GM18519 (cell line): ENCODE measurements at regions not wholly inside any gene's neighbourhood (a gene's known extent, or its start where the extent isn't known, plus 50 kb on each side); places are given as distances from the start of the nearest gene placed in this dataset.
"Not testable (repeated sequence)": the region's sequence is repeated elsewhere in the genome, so short reads cannot be mapped to it uniquely, and the experiment has no call there.

Experiments
- ATAC-seq: cut with Tn5 transposase; IDR thresholded peaks from one replicate; pipeline ENCODE4 v1.9.1; 2021; ENCODE audit warnings: mild to moderate bottlenecking, moderate library complexity; ENCODE audit not compliant: unreplicated experiment, low FRiP score

- ATAC-seq, result no peak
These were observed 125.1 kb downstream of the AKAP11 start for GRCh38 chr13:42396901-42397655.

DNA sequence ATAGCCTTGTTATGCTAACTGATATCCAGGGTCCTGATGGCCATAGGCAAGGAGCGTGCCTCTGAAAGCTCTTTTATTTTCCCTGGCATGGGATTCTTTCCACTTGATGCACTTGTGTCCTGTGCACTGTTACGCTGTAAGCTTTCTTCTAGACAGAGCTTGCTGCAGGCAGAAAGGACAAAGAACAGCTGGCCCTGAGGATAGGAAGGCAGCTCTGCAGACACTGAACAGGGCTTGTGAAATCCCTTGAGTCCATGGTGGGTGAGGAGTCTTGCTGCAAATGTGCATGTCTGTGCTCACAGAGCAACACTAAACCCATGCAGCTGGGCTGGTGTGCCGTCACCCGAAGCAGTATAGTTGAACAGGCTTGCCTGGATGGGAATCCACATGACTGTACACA is 126.6 kb downstream of the AKAP11 start:
- ATAC-seq, result no peak

DNA sequence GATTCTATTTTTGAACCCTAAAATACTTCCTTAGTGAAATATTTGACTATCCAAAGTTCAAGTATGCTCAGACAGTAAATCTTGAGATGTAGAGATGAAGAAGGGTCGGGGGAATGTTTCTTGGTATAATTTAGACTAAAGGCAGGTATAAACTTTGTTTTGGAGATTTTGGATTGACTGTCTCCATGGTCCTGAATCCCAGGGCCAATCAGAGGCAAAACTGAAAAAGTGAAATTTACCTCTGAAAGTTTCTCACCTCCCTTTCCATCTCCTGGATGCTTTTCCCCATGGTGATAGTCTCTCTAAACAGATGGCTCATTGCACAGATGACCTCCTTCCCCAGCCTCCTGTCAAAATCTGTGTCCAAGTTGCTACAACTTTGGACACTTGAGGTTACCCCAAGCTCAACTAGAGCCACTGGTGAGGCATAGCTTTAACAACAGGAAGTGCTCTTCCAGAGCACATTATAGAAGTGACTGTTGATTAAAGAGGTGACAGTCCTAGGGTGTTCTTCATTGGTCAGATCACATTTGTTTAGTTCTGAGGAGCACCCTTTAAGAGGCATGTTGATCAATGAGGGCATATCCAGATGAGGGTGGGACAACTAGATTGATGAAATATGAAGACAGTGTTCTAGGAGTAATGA is 128.4 kb downstream of the AKAP11 start:
- no peak for ATAC-seq

GRCh38 chr13:42401376-42401775 is 129.4 kb downstream of the AKAP11 start:
- ATAC-seq, result no peak

DNA sequence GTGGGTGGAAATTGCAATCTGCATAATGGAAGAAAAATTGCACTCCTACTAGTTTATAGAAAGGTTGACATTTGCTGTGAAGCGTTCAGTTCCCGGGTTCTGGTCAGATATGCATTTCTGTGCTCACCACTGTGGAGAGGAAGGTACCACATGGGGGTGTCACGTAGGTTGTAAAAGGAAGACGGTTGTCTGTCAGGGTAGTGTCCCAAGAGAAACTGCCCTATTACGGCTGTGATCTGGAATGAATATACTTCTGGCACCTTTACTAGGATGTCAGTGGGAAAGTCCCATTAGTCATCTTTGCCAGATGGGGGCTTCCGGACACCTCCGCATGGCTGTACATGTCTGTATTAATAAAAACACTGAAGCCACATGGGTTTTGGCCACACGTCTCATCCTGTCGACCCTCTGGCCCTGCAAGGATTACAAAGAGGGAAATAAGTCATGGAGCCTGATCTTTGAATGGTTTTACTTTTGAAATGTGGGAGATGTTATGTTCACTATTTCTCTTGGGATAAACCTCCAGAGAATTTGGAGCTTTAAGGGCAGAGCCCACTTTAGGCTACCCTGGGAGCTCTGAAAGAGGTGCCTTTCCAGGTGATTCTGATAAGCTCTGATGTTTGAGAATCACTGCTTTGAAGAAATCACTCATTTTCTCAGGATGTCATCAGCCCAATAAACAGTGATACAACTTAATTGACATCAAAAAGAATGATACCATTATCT is 133.9 kb downstream of the AKAP11 start:
- ATAC-seq, result peak; percentile 67

- no peak for ATAC-seq
These were observed 137.1 kb downstream of the AKAP11 start for GRCh38 chr13:42409075-42409474.

GRCh38 chr13:42409551-42409950 is 137.6 kb downstream of the AKAP11 start:
- ATAC-seq, result no peak

DNA sequence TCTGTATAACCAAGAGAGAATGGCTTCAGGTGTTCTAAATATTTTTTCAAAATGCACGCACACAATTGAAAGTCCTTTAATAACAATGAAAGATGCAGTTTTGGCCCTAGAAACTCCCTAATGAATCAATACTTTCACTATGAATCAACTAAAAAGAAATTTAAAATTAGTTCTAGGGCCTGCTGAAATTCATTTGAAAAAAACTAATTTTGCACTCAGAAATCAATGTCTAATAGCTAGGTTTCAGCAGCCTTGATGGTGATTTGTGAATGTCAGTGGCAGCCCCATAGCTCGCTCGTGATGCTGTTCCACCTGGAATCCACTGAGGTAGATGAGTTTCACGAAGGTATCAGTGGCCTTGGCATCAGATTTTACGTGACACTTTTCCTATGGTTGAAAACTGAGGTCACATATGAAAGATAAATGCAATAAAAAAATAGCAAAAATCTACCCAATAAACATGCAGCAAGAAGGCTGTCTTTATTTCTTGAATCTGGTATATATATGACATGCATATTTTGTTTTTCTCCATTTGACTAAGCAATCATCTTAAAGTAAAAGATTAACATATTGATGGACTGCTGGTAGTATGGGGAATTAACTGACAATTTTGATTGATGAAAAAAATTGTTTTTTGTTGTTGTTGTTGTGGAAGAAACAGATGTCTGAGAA is 141.0 kb downstream of the AKAP11 start:
- no peak for ATAC-seq

GRCh38 chr13:42413484-42413815 is 141.5 kb downstream of the AKAP11 start:
- ATAC-seq, result no peak

DNA sequence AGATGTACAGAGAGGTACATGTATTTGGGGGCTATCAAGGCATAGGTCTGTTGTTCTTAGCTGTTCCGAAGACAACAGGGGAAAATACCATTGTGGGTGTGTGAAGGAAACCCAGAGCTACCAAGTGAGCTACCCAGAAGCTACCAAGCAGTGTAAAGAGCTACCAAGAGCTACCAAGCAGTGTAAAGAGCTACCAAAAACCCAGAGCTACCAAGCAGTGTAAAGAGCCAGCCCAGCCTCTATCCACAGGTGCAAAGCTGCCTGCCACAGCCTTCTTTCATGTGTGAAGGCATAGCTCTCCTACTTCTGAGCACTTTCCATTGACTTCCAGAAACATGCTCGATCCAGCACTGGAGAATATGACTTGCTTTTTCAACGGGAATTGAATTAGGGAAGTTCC is 145.7 kb downstream of the AKAP11 start:
- ATAC-seq, result no peak

DNA sequence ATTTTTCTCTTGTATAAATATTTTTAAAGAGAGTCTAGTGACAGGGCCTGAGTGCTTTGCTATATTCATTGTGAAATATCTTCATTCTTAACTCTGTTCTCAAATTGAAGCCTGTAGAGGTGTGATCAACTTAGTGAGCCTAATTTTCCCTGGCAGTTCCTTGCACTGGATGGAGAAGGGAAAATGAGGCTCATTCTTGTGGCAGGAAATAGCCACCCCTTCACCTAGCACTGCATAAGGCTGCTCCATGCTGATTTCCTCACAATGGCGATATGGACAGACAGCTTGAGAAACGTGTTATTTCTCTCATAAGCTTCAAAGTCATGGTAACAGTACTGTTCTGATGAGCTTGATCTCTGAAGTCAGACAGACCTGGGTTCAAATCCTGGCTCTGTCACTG is 146.2 kb downstream of the AKAP11 start:
- no peak for ATAC-seq

DNA sequence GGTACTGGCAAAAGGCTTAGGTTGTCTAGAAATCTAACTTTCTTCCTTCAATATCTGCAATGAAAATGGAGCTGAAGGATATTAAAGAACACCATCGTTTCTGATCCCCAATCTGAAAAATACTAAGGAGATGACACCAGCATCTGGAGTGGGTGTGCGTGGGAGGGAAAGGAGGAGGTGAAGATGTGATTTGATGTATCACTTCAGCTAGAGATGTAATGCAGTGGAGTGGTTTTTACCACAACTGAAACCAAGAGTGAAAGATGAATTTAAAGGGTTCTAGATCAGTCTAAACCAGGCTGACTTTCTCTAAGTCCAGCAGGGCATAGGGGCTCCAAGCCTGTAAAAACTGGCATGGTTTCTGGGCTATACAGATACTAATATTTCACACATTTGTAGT is 148.4 kb downstream of the AKAP11 start:
- ATAC-seq, result peak; percentile 83

GRCh38 chr13:42422681-42423080 is 150.7 kb downstream of the AKAP11 start:
- no peak for ATAC-seq

- no peak for ATAC-seq
These were observed 149.8 kb upstream of the TNFSF11 start for GRCh38 chr13:42424182-42424581.

- ATAC-seq, result no peak
These were observed 128.6 kb upstream of the TNFSF11 start for GRCh38 chr13:42445354-42445753.

- not testable (repeated sequence) for ATAC-seq
These were observed 127.4 kb upstream of the TNFSF11 start for GRCh38 chr13:42446597-42446996.

DNA sequence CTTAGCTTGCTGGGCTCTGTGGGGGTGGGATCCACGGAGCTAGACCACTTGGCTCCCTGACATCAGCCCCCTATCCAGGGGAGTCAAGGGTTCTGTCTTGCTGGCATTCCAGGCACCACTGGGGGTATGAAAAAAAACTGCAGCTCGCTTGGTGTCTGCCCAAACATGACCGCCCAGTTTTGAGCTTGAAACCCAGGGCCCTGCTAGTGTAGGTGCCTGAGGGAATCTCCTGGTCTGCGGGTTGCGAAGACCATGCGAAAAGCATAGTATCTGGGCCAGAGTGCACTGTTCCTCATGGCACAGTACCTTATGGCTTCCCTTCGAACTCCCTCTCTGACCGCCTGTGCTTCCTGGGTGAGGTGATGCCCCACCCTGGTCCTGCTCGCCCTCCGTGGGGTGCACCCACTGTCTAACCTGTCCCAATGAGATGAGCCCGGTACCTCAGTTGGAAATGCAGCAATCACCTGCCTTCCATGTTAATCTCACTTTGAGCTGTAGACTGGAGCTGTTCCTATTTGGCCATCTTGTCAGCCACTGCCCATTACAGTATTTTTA is 120.8 kb upstream of the TNFSF11 start:
- ATAC-seq, result no peak

DNA sequence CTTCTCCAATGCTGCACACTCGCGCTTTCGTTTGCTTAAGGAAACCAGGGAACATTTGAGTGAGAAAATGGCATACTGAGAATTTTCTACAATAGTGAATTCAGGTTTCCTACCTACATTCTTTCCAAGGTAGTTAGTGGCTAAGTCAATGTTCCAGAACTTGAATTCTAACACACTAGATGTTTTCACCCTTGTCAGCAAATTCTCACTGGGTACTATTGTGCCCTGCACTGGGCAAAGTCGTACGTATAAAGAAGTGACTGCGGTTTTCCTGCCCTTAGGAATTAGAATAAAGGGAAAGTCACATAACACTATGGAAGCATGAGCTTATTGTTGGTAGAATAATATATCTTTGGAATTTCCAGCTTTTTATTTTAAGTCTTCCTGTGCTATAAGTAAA is 119.2 kb upstream of the TNFSF11 start:
- ATAC-seq, result no peak

DNA sequence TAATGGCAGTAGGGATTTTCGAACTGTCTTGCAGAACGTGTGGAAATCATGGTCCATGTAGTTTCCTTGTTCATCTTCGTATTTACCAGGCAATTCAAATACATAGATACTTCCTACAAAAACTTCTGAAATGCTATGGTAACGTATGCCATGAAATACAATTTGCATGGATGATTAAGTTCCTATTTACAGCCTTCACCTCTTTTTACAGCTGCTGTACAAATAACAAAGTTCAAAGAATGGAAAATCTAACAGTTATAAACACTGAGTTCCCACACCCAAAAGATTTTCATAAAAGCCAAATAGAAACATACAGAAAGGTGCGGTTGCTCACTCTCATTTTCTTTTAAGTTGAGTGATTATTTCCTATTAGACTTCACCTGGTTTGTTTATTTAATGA is 115.8 kb upstream of the TNFSF11 start:
- ATAC-seq, result no peak

DNA sequence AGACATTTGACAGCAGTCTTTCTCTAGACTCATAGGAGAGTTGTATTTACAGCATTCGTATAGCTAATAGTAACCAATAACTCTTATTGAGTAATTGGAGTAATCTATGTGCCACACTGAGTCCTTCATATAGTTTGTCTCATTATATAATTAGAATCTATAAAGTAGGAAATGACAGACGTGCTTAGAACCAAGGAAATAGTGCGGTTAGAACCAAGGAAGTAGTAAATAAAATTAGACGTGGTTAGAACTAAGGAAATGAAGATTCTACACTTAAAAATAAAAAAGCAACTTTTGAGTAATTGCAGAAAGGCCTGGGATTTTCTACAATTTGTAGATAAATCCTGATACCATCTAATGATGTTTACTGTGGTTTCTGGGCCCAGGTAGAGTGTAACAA is 107.8 kb upstream of the TNFSF11 start:
- no peak for ATAC-seq

GRCh38 chr13:42466609-42467008 is 107.3 kb upstream of the TNFSF11 start:
- ATAC-seq, result no peak
